Transverse colon (tissue), 4 donors: ENCODE measurements at regions not wholly inside any gene's neighbourhood (a gene's known extent, or its start where the extent isn't known, plus 50 kb on each side); places are given as distances from the start of the nearest gene placed in this dataset.
"Not testable (repeated sequence)": the region's sequence is repeated elsewhere in the genome, so short reads cannot be mapped to it uniquely, and the experiment has no call there.

Experiments
- DNase-seq: peaks from one replicate; pipeline ENCODE4 v3.0.0-alpha.2; 2019
- H3K27ac ChIP-seq, 4 donors: fragments of 200-600 bp; sonication (generic); 2 replicates each; pipeline ENCODE4 v1.5.1; 2016 to 2018; ENCODE audit warnings: inconsistent platforms in 4 of 4
- H3K27me3 ChIP-seq: fragments of 200-600 bp; sonication (generic); 2 replicates; pipeline ENCODE4 v1.5.1; 2017; ENCODE audit warnings: inconsistent platforms
- H3K36me3 ChIP-seq, 4 donors: fragments of 200-600 bp; sonication (generic); 2 replicates each; pipeline ENCODE4 v1.5.1; 2017 to 2019; ENCODE audit warnings: inconsistent platforms in 4 of 4
- H3K4me1 ChIP-seq, 4 donors: fragments of 200-600 bp; sonication (generic); 2 replicates each; pipeline ENCODE4 v1.5.1; 2017 to 2020; ENCODE audit warnings: inconsistent platforms in 4 of 4
- H3K4me3 ChIP-seq, 4 donors: fragments of 200-600 bp; sonication (generic); 1 replicate in 1 of 4; 2 replicates in 3 of 4; pipeline versions ENCODE4 v1.5.1 to v1.6.1; 2017 to 2019; ENCODE audit warnings: inconsistent platforms in 4 of 4
- H3K9me3 ChIP-seq, 2 donors: fragments of 200-600 bp; sonication (generic); 2 replicates each; pipeline ENCODE4 v1.5.1; 2017 to 2019; ENCODE audit warnings: inconsistent platforms in 2 of 2
- EP300 ChIP-seq: sonication (generic); formaldehyde crosslinking; IDR thresholded peaks from one replicate; pipeline ENCODE4 v1.6.1; 2017; ENCODE audit warnings: antibody characterized with exemption, low read depth
- POLR2A ChIP-seq: fragments of 450-650 bp; IDR thresholded peaks from one replicate; pipeline ENCODE4 v1.6.1; 2016; ENCODE audit warnings: antibody characterized with exemption, mild to moderate bottlenecking, moderate library complexity
- POLR2AphosphoS5 ChIP-seq, 3 donors: sonication (generic); formaldehyde crosslinking; IDR thresholded peaks; one replicate each; pipeline ENCODE4 v1.6.1; 2016; ENCODE audit warnings: antibody characterized with exemption in 3 of 3
- WGBS, 2 donors: methylation state at CpG; one replicate each; pipeline ENCODE4 v1.1.5; 2018; ENCODE audit warnings: low coverage in 1 of 2; 5-methylcytosine and 5-hydroxymethylcytosine counted together
- in situ Hi-C, 4 donors: fragments of 200-750 bp; cut with MboI; loops; one replicate each; pipeline versions ENCODE4 v1.15.0 to v1.15.1; 2017; ENCODE audit warnings: low sequenced_read_pairs in 3 of 4, low pct_ligation_motif_present in 1 of 4, low pct_unique_long_range_greater_than_20kb in 1 of 4
- intact Hi-C: fragments of 100-400 bp; cut with DNase I; formaldehyde crosslinking; loops from one replicate; pipeline ENCODE4 v1.15.1; 2023; ENCODE audit warnings: low total_unique reads
- TF ChIP-seq, protein P1 (sequence below), 5 experiments: fragments of 200-600 bp in 3 of 5; fragments of 450-650 bp in 2 of 5; sonication (generic) in 3 of 5; IDR thresholded peaks; 1 replicate in 2 of 5; 2 replicates in 3 of 5; pipeline ENCODE4 v1.5.1; 2016 to 2017; ENCODE audit warnings: antibody characterized with exemption in 5 of 5, inconsistent platforms in 3 of 5, mild to moderate bottlenecking in 2 of 5, moderate library complexity in 1 of 5

- H3K9me3 ChIP-seq: no peaks in the 10 kb centered on the region
- intact Hi-C loops: no loop called here
- H3K4me1 ChIP-seq: no peaks in the 10 kb centered on the region
- no peaks in the 10 kb centered on the region for H3K36me3 ChIP-seq
- H3K27me3 ChIP-seq: no peaks in the 10 kb centered on the region
- 77 to 80% methylated on average over 5 of the region's 5 CpGs for WGBS, 2 donors
- no peak overlapping the region for H3K4me3 ChIP-seq
- no peak for DNase-seq
- in situ Hi-C loops: no loop called here
- H3K27ac ChIP-seq: no peak overlapping the region
- no peak for TF ChIP-seq POLR2A
- TF ChIP-seq EP300: no peak
- TF ChIP-seq, protein P1, sequence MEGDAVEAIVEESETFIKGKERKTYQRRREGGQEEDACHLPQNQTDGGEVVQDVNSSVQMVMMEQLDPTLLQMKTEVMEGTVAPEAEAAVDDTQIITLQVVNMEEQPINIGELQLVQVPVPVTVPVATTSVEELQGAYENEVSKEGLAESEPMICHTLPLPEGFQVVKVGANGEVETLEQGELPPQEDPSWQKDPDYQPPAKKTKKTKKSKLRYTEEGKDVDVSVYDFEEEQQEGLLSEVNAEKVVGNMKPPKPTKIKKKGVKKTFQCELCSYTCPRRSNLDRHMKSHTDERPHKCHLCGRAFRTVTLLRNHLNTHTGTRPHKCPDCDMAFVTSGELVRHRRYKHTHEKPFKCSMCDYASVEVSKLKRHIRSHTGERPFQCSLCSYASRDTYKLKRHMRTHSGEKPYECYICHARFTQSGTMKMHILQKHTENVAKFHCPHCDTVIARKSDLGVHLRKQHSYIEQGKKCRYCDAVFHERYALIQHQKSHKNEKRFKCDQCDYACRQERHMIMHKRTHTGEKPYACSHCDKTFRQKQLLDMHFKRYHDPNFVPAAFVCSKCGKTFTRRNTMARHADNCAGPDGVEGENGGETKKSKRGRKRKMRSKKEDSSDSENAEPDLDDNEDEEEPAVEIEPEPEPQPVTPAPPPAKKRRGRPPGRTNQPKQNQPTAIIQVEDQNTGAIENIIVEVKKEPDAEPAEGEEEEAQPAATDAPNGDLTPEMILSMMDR (IDR thresholded peaks at IDR 0.05): no peak
- TF ChIP-seq POLR2AphosphoS5 (IDR thresholded peaks at IDR 0.05): no peak
Observed at GRCh38 chr1:199914546-199914945, 113.0 kb upstream of the NR5A2 start.

DNA sequence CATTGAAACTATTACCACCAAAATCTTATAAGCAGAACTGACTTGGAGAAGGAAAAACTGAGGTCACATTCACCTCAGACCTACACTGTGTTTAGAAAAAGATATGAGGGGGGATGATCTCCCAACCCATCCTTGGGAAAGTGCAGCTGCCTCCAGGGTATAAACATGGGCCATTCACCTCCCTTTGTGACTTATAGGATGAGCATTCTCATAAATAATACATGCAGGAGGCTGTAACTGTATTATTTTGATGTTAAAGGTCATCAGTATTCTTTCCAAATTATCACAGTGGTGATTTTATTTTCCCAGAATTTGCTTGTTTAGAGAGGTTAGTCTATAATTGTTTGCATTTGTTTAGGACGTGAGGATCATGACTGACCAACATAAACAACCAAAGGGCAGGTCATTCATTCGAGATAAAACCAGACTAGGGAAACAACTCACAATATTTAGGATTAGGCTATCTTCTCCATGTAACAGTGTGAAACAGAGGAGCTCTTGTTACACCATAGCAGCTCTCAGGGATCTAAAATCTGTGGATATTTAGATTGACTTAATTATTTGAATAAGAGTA lies 109.2 kb upstream of the NR5A2 start:
- intact Hi-C loops (no loop called here), in situ Hi-C loops (no loop called here)
- Histone ChIP-seq H3K9me3 (no peaks in the 10 kb centered on the region), H3K4me3 (no peak overlapping the region), H3K36me3 (no peaks in the 10 kb centered on the region), H3K27me3 (no peaks in the 10 kb centered on the region), H3K27ac (no peak overlapping the region), H3K4me1 (no peaks in the 10 kb centered on the region)
- WGBS, 2 donors: 10 to 21% methylated on average over 2 of the region's 2 CpGs
- TF ChIP-seq POLR2AphosphoS5 (IDR thresholded peaks at IDR 0.05) (no peak), EP300 (no peak), POLR2A (no peak)
- TF ChIP-seq, protein P1 (IDR thresholded peaks at IDR 0.05): no peak
- DNase-seq: no peak

GRCh38 chr1:199920635-199921034 lies 106.9 kb upstream of the NR5A2 start:
- intact Hi-C loops: no loop called here
- no peaks in the 10 kb centered on the region for H3K27me3 ChIP-seq

GRCh38 chr1:199929556-199929955 lies 98.0 kb upstream of the NR5A2 start:
- TF ChIP-seq POLR2A (no peak), POLR2AphosphoS5 (IDR thresholded peaks at IDR 0.05) (no peak)
- WGBS, 2 donors: 50 to 54% methylated on average over 3 of the region's 3 CpGs
- H3K27ac ChIP-seq: no peak overlapping the region
- intact Hi-C loops (no loop called here), in situ Hi-C loops (no loop called here)
- H3K9me3 ChIP-seq: no peaks in the 10 kb centered on the region
- H3K4me3 ChIP-seq: no peak overlapping the region
- no peak for DNase-seq
- no peaks in the 10 kb centered on the region for H3K4me1 ChIP-seq
- no peaks in the 10 kb centered on the region for H3K27me3 ChIP-seq
- H3K36me3 ChIP-seq: no peaks in the 10 kb centered on the region

More at GRCh38 chr1:199920635-199921034, 106.9 kb upstream of the NR5A2 start:
- H3K36me3 ChIP-seq: no peaks in the 10 kb centered on the region
- TF ChIP-seq EP300: no peak
- H3K27ac ChIP-seq: no peak overlapping the region
- WGBS, 2 donors: 83 to 92% methylated on average over 2 of the region's 2 CpGs
- no peaks in the 10 kb centered on the region for H3K9me3 ChIP-seq
- H3K4me1 ChIP-seq: no peaks in the 10 kb centered on the region
- no peak overlapping the region for H3K4me3 ChIP-seq
- no peak for DNase-seq
- in situ Hi-C loops: no loop called here

DNA sequence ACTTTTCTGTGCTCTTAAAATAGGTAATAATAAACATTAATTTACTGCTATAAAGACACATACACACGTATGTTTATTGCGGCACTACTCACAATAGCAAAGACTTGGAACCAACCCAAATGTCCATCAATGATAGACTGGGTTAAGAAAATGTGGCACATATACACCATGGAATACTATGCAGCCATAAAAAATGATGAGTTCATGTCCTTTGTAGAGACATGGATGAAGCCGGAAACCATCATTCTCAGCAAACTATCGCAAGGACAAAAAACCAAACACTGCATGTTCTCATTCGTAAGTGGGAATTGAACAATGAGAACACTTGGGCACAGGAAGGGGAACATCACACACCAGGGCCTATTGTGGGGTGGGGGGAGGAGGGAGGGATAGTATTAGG lies 97.4 kb upstream of the NR5A2 start:
- H3K36me3 ChIP-seq, intact Hi-C loops, DNase-seq, in situ Hi-C loops, H3K27me3 ChIP-seq, H3K4me1 ChIP-seq, H3K4me3 ChIP-seq, H3K27ac ChIP-seq, H3K9me3 ChIP-seq: not testable (repeated sequence)
- 83 to 92% methylated on average over 4 to 5 of the region's 5 CpGs for WGBS, 2 donors
